Mucosa of descending colon (tissue), 3 donors: ENCODE measurements at regions not wholly inside any gene's neighbourhood (a gene's known extent, or its start where the extent isn't known, plus 50 kb on each side); places are given as distances from the start of the nearest gene placed in this dataset.
"Not testable (repeated sequence)": the region's sequence is repeated elsewhere in the genome, so short reads cannot be mapped to it uniquely, and the experiment has no call there.

Experiments used
- ATAC-seq: fragments of 200-7000 bp; cut with Tn5 transposase; one replicate; pipeline ENCODE4 v1.9.1; 2020; ENCODE audit warnings: mild to moderate bottlenecking, moderate library complexity
- DNase-seq, 3 donors: peaks; one replicate each; pipeline ENCODE4 v3.0.0-alpha.2; 2020
- H3K36me3 ChIP-seq: fragments of 200-600 bp; one replicate; pipeline ENCODE4 v1.8.0; 2021; ENCODE audit warnings: low read depth, mild to moderate bottlenecking
- H3K4me1 ChIP-seq: fragments of 200-600 bp; one replicate; pipeline ENCODE4 v1.8.0; 2021; ENCODE audit warnings: low read depth, mild to moderate bottlenecking
- H3K4me3 ChIP-seq: fragments of 200-600 bp; one replicate; pipeline ENCODE4 v1.8.0; 2021; ENCODE audit warnings: mild to moderate bottlenecking
- H3K9me3 ChIP-seq: fragments of 200-600 bp; one replicate; pipeline ENCODE4 v1.8.0; 2021; ENCODE audit warnings: mild to moderate bottlenecking
- intact Hi-C, 2 donors: fragments of 100-400 bp; cut with DNase I in 1 of 2; cut with micrococcal nuclease in 1 of 2; formaldehyde crosslinking; loops; one replicate each; pipeline versions ENCODE4 v1.11.0 to v1.11.1; 2022; cut with DNase I, micrococcal nuclease
- TF ChIP-seq, protein P1 (sequence below): fragments of 200-600 bp; IDR thresholded peaks from one replicate; pipeline ENCODE4 v1.8.0; 2022; ENCODE audit warnings: antibody characterized with exemption, mild to moderate bottlenecking
- donor health status: DM: no; HTN: no; CAD: no; lungs with moderate emphysema.
- donor health status: DM: no; HTN: no; CAD: no.
- donor health status: DM: no; HTN: yes; CAD: no.

DNA sequence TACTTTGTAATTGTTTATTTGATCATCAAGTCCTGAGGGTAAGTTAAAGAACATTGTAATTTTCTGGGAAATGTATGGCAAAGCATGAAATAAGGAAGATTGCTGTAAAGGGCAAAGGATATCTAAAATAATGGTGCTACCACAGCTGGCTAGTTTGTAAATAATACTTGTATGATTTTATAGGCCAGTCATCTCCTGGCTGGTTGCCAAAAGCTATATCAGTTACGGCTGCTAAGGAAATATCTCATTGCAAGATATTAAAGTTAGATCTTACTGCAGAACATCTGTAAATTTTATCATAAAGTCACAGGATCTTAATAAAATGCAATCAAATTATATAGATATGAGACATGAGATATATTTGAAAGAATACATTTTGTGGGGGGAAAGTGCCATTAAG lies 150.8 kb upstream of the CXCL13 start:
- ATAC-seq (no peak), DNase-seq (no peak)
- H3K36me3 ChIP-seq = no peaks in the 10 kb centered on the region
- TF ChIP-seq, protein P1, sequence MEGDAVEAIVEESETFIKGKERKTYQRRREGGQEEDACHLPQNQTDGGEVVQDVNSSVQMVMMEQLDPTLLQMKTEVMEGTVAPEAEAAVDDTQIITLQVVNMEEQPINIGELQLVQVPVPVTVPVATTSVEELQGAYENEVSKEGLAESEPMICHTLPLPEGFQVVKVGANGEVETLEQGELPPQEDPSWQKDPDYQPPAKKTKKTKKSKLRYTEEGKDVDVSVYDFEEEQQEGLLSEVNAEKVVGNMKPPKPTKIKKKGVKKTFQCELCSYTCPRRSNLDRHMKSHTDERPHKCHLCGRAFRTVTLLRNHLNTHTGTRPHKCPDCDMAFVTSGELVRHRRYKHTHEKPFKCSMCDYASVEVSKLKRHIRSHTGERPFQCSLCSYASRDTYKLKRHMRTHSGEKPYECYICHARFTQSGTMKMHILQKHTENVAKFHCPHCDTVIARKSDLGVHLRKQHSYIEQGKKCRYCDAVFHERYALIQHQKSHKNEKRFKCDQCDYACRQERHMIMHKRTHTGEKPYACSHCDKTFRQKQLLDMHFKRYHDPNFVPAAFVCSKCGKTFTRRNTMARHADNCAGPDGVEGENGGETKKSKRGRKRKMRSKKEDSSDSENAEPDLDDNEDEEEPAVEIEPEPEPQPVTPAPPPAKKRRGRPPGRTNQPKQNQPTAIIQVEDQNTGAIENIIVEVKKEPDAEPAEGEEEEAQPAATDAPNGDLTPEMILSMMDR = no peak
- H3K9me3 ChIP-seq = peaks cover 2% of the 10 kb centered on the region
- no peaks in the 10 kb centered on the region for H3K4me1 ChIP-seq
- intact Hi-C loops = no loop called here
- no peak overlapping the region for H3K4me3 ChIP-seq

- H3K36me3 ChIP-seq, H3K9me3 ChIP-seq, ATAC-seq, H3K4me3 ChIP-seq, H3K4me1 ChIP-seq: not testable (repeated sequence)
- intact Hi-C loops = loop anchor here in 1 of 2 donors (10.0 kb wide), 1 partner anchor 131 kb away; no protein-coding TSS in a partner anchor
- DNase-seq = peak in 1 of 3 donors; percentile 7
Measured at GRCh38 chr4:77464100-77464499, 141.5 kb upstream of the CXCL13 start.

GRCh38 chr4:77465271-77465670 lies 140.3 kb upstream of the CXCL13 start:
- DNase-seq (peak in 2 of 3 donors; percentile 42 to 47), ATAC-seq (peak; percentile 76)
- peaks cover 3% of the 10 kb centered on the region for H3K9me3 ChIP-seq
- TF ChIP-seq, protein P1 = no peak
- H3K4me3 ChIP-seq = no peak overlapping the region
- no peaks in the 10 kb centered on the region for H3K4me1 ChIP-seq
- intact Hi-C loops = loop anchor here in 1 of 2 donors (10.0 kb wide), 1 partner anchor 130 kb away; no protein-coding TSS in a partner anchor
- no peaks in the 10 kb centered on the region for H3K36me3 ChIP-seq

DNA sequence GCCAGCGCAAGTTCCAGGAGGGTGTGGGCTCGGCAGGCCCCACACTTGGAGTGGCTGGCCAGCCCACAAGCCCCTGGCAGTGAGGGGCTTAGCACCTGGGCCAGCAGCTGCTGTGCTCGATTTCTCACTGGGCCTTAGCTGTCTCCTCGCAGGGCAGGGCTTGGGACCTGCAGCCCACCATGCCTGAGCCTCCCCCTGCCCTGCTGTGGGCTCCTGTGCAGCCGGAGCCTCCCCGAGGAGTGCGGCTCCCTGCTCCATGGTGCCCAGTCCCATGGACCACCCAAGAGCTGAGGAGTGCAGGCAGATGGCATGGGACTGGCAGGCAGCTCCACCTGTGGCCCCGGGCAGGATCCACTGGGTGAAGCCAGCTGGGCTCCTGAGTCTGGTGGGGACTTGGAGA lies 139.2 kb upstream of the CXCL13 start:
- no peaks in the 10 kb centered on the region for H3K4me1 ChIP-seq
- H3K36me3 ChIP-seq = no peaks in the 10 kb centered on the region
- DNase-seq (no peak), ATAC-seq (no peak)
- H3K9me3 ChIP-seq = peaks cover 3% of the 10 kb centered on the region
- H3K4me3 ChIP-seq = no peak overlapping the region
- intact Hi-C loops = loop anchor here in 1 of 2 donors (10.0 kb wide), 1 partner anchor 128 kb away; no protein-coding TSS in a partner anchor
- TF ChIP-seq, protein P1 = no peak

GRCh38 chr4:77471821-77472495 lies 133.7 kb upstream of the CXCL13 start:
- TF ChIP-seq, protein P1 = no peak

DNA sequence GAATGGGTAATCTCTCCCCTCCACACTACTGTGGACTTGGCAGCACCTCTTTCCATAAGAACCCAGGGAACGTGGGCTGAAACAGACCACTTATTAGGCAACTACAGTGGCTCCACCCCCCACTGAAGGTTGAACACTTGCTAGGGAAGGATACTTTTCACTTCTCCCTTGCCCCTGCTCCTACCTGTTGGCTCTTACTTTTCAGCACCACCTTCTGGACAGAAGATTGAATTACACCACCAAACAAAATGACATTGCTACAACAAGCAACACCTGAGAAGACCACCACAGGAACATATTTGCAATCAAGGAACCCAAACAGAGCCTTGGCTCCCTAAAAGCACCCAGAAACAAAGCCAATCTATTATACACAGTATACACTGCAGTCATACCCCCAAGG lies 132.1 kb upstream of the CXCL13 start:
- no peak overlapping the region for H3K4me3 ChIP-seq
- ATAC-seq (peak; percentile 30), DNase-seq (peak in 1 of 3 donors; percentile 11)
- TF ChIP-seq, protein P1 = no peak
- intact Hi-C loops = no loop called here
- no peaks in the 10 kb centered on the region for H3K36me3 ChIP-seq
- no peaks in the 10 kb centered on the region for H3K4me1 ChIP-seq
- H3K9me3 ChIP-seq = no peaks in the 10 kb centered on the region

More at GRCh38 chr4:77471821-77472495, 133.7 kb upstream of the CXCL13 start:
- no peak for DNase-seq
- H3K9me3 ChIP-seq = no peaks in the 10 kb centered on the region
- no peak for ATAC-seq
- no peaks in the 10 kb centered on the region for H3K36me3 ChIP-seq
- H3K4me1 ChIP-seq = no peaks in the 10 kb centered on the region
- intact Hi-C loops = no loop called here
- no peak overlapping the region for H3K4me3 ChIP-seq
